ENCODE measurements at regions not wholly inside any gene's neighbourhood (a gene's known extent, or its start where the extent isn't known, plus 50 kb on each side); places are given as distances from the start of the nearest gene placed in this dataset.

- no peak for DNase-seq
- no peaks in the 10 kb centered on the region for H3K36me3 Mint-ChIP-seq
- peaks cover 14 to 26% of the 10 kb centered on the region in 2 donors for H3K27me3 Mint-ChIP-seq
- no peaks in the 10 kb centered on the region for H3K9me3 ChIP-seq (ENCODE audit: low read length)
- ChIA-PET CTCF (no interaction called here), POLR2A (no interaction called here)
- H3K27ac Mint-ChIP-seq, result no peak overlapping the region
- no peak overlapping the region for H3K4me3 ChIP-seq (ENCODE audit: low read length)
- H3K9me3 Mint-ChIP-seq, result peaks cover 0 to 7% (median 0%) of the 10 kb centered on the region in 5 donors
- H3K27me3 ChIP-seq (ENCODE audit: insufficient read depth, low read length, poor library complexity, severe bottlenecking), result no peaks in the 10 kb centered on the region
- no peaks in the 10 kb centered on the region for H3K4me1 Mint-ChIP-seq
- no peak overlapping the region for H3K4me3 Mint-ChIP-seq
- no peak overlapping the region for H3K27ac ChIP-seq (ENCODE audit: low read depth, low read length)
- no peaks in the 10 kb centered on the region for H3K4me1 ChIP-seq (ENCODE audit: insufficient read depth, low read length)
- no peaks in the 10 kb centered on the region for H3K36me3 ChIP-seq (ENCODE audit: insufficient read depth, low read length)
Observed at GRCh38 chr7:29619111-29619510, 55.5 kb downstream of the PRR15 start.

- POLR2A ChIA-PET, result no interaction called here
- Histone ChIP-seq H3K4me1 (ENCODE audit: insufficient read depth, low read length) (no peaks in the 10 kb centered on the region), H3K27me3 (ENCODE audit: insufficient read depth, low read length, poor library complexity, severe bottlenecking) (no peaks in the 10 kb centered on the region), H3K36me3 (ENCODE audit: insufficient read depth, low read length) (no peaks in the 10 kb centered on the region), H3K27ac (ENCODE audit: low read depth, low read length) (no peak overlapping the region), H3K9me3 (ENCODE audit: low read length) (no peaks in the 10 kb centered on the region), H3K4me3 (ENCODE audit: low read length) (no peak overlapping the region)
- Mint-ChIP-seq H3K4me1 (no peaks in the 10 kb centered on the region), H3K36me3 (no peaks in the 10 kb centered on the region), H3K4me3 (no peak overlapping the region), H3K9me3 (peaks cover 0 to 4% (median 0%) of the 10 kb centered on the region in 5 donors), H3K27me3 (peaks cover 14 to 28% of the 10 kb centered on the region in 2 donors), H3K27ac (no peak overlapping the region)
- CTCF ChIA-PET, result interaction anchor here (0.9 kb wide), 1 partner anchor 698 kb away, joined by 4 read pairs; no protein-coding TSS in a partner anchor
- DNase-seq, result no peak
Observed at GRCh38 chr7:29619848-29620555, 56.4 kb downstream of the PRR15 start.

GRCh38 chr7:29620556-29620930 is 56.9 kb downstream of the PRR15 start:
- ChIA-PET POLR2A (no interaction called here), CTCF (interaction anchor here (0.9 kb wide), 1 partner anchor 699 kb away, joined by 4 read pairs; no protein-coding TSS in a partner anchor)
- DNase-seq, result no peak
- Mint-ChIP-seq H3K4me1 (no peaks in the 10 kb centered on the region), H3K4me3 (no peak overlapping the region), H3K27ac (no peak overlapping the region), H3K36me3 (no peaks in the 10 kb centered on the region), H3K27me3 (peaks cover 11 to 30% of the 10 kb centered on the region in 2 donors), H3K9me3 (peaks cover 0 to 4% (median 0%) of the 10 kb centered on the region in 5 donors)
- Histone ChIP-seq H3K9me3 (ENCODE audit: low read length) (no peaks in the 10 kb centered on the region), H3K27ac (ENCODE audit: low read depth, low read length) (no peak overlapping the region), H3K27me3 (ENCODE audit: insufficient read depth, low read length, poor library complexity, severe bottlenecking) (no peaks in the 10 kb centered on the region), H3K4me3 (ENCODE audit: low read length) (no peak overlapping the region), H3K4me1 (ENCODE audit: insufficient read depth, low read length) (no peaks in the 10 kb centered on the region), H3K36me3 (ENCODE audit: insufficient read depth, low read length) (no peaks in the 10 kb centered on the region)

GRCh38 chr7:29622335-29623265 is 59.0 kb downstream of the PRR15 start:
- ChIA-PET CTCF (no interaction called here), POLR2A (no interaction called here)
- no peaks in the 10 kb centered on the region for H3K27me3 ChIP-seq (ENCODE audit: insufficient read depth, low read length, poor library complexity, severe bottlenecking)
- Mint-ChIP-seq H3K4me1 (no peaks in the 10 kb centered on the region), H3K9me3 (peaks cover 0 to 3% (median 0%) of the 10 kb centered on the region in 5 donors), H3K27me3 (peaks cover 6 to 23% of the 10 kb centered on the region in 2 donors), H3K4me3 (no peak overlapping the region), H3K36me3 (no peaks in the 10 kb centered on the region), H3K27ac (no peak overlapping the region)
- H3K4me1 ChIP-seq (ENCODE audit: insufficient read depth, low read length), result no peaks in the 10 kb centered on the region
- H3K36me3 ChIP-seq (ENCODE audit: insufficient read depth, low read length), result no peaks in the 10 kb centered on the region
- H3K9me3 ChIP-seq (ENCODE audit: low read length), result no peaks in the 10 kb centered on the region
- no peak for DNase-seq
- no peak overlapping the region for H3K4me3 ChIP-seq (ENCODE audit: low read length)
- H3K27ac ChIP-seq (ENCODE audit: low read depth, low read length), result no peak overlapping the region

GRCh38 chr7:29623973-29624372 is 60.3 kb downstream of the PRR15 start:
- no peaks in the 10 kb centered on the region for H3K36me3 ChIP-seq (ENCODE audit: insufficient read depth, low read length)
- no peaks in the 10 kb centered on the region for H3K4me1 ChIP-seq (ENCODE audit: insufficient read depth, low read length)
- POLR2A ChIA-PET, result no interaction called here
- no peak overlapping the region for H3K27ac Mint-ChIP-seq
- H3K9me3 Mint-ChIP-seq, result peaks cover 0 to 3% (median 0%) of the 10 kb centered on the region in 5 donors
- H3K27me3 ChIP-seq (ENCODE audit: insufficient read depth, low read length, poor library complexity, severe bottlenecking), result no peaks in the 10 kb centered on the region
- H3K4me3 ChIP-seq (ENCODE audit: low read length), result no peak overlapping the region
- no peaks in the 10 kb centered on the region for H3K9me3 ChIP-seq (ENCODE audit: low read length)
- no peaks in the 10 kb centered on the region for H3K36me3 Mint-ChIP-seq
- H3K4me1 Mint-ChIP-seq, result no peaks in the 10 kb centered on the region
- H3K27ac ChIP-seq (ENCODE audit: low read depth, low read length), result no peak overlapping the region
- no peak for DNase-seq
- CTCF ChIA-PET, result no interaction called here
- no peak overlapping the region for H3K4me3 Mint-ChIP-seq
- peaks cover 6 to 27% of the 10 kb centered on the region in 2 donors for H3K27me3 Mint-ChIP-seq

DNA sequence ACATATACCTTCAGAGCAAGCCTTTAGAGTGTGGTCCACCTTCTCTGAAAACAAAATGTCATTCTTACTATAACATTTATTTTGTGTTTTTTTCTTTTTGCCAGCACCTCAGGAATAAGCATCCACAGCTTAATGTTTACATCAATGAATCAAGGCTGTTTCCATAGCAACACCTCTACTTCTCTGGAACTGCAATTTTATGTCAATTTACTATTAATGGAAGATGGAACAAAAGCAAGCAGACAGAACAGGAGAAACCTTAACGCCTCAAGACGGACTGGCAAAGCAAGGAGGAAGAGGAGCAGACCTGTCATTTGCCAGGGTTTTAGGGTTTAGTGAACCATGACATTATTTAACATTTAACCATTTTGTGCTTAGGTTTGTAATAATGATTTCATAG is 63.1 kb downstream of the PRR15 start:
- no peaks in the 10 kb centered on the region for H3K27me3 ChIP-seq (ENCODE audit: insufficient read depth, low read length, poor library complexity, severe bottlenecking)
- H3K9me3 ChIP-seq (ENCODE audit: low read length), result no peaks in the 10 kb centered on the region
- H3K36me3 Mint-ChIP-seq, result no peaks in the 10 kb centered on the region
- H3K4me1 ChIP-seq (ENCODE audit: insufficient read depth, low read length), result no peaks in the 10 kb centered on the region
- H3K4me3 ChIP-seq (ENCODE audit: low read length), result no peak overlapping the region
- H3K9me3 Mint-ChIP-seq, result peaks cover 0 to 3% (median 0%) of the 10 kb centered on the region in 5 donors
- H3K4me1 Mint-ChIP-seq, result no peaks in the 10 kb centered on the region
- no peak overlapping the region for H3K27ac Mint-ChIP-seq
- no peaks in the 10 kb centered on the region for H3K36me3 ChIP-seq (ENCODE audit: insufficient read depth, low read length)
- no peak overlapping the region for H3K27ac ChIP-seq (ENCODE audit: low read depth, low read length)
- H3K4me3 Mint-ChIP-seq, result no peak overlapping the region
- peaks cover 3 to 33% of the 10 kb centered on the region in 2 donors for H3K27me3 Mint-ChIP-seq
- CTCF ChIA-PET, result no interaction called here
- POLR2A ChIA-PET, result no interaction called here
- DNase-seq, result no peak

- H3K9me3 ChIP-seq (ENCODE audit: low read length), result no peaks in the 10 kb centered on the region
- CTCF ChIA-PET, result no interaction called here
- Mint-ChIP-seq H3K27ac (no peak overlapping the region), H3K27me3 (peaks cover 0 to 29% of the 10 kb centered on the region in 2 donors), H3K36me3 (no peaks in the 10 kb centered on the region), H3K4me3 (no peak overlapping the region), H3K4me1 (no peaks in the 10 kb centered on the region), H3K9me3 (peaks cover 0 to 2% (median 0%) of the 10 kb centered on the region in 5 donors)
- H3K4me1 ChIP-seq (ENCODE audit: insufficient read depth, low read length), result no peaks in the 10 kb centered on the region
- no peak for DNase-seq
- H3K36me3 ChIP-seq (ENCODE audit: insufficient read depth, low read length), result no peaks in the 10 kb centered on the region
- H3K27me3 ChIP-seq (ENCODE audit: insufficient read depth, low read length, poor library complexity, severe bottlenecking), result no peaks in the 10 kb centered on the region
- H3K27ac ChIP-seq (ENCODE audit: low read depth, low read length), result no peak overlapping the region
- H3K4me3 ChIP-seq (ENCODE audit: low read length), result no peak overlapping the region
- POLR2A ChIA-PET, result no interaction called here
Observed at GRCh38 chr7:29627631-29628030, 64.0 kb downstream of the PRR15 start.

DNA sequence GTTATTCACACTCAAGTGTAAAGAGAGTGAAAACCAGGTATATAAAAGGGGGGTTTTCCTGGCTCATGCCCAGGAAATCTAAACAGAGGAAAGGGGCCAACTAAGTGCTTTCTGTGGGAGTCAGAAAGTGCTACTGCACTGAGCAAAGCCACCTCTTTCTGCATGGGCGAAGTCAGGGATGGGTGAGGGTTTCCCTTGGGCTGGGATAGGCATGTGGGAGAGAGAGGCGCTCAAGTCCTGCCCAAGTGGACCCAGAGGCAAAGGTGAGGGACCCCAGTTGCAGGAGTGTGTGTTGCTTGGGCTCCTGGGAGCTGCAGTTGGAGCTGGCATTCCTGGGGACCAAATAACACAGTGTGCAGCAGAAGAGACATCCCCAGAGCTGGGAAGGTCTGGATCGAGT is 65.9 kb downstream of the PRR15 start:
- no peaks in the 10 kb centered on the region for H3K36me3 Mint-ChIP-seq
- no peak overlapping the region for H3K27ac Mint-ChIP-seq
- no peaks in the 10 kb centered on the region for H3K4me1 Mint-ChIP-seq
- peaks cover 1 to 28% of the 10 kb centered on the region in 2 donors for H3K27me3 Mint-ChIP-seq
- POLR2A ChIA-PET, result no interaction called here
- DNase-seq, result no peak
- H3K27ac ChIP-seq (ENCODE audit: low read depth, low read length), result no peak overlapping the region
- H3K4me3 Mint-ChIP-seq, result no peak overlapping the region
- H3K4me3 ChIP-seq (ENCODE audit: low read length), result no peak overlapping the region
- no peaks in the 10 kb centered on the region for H3K4me1 ChIP-seq (ENCODE audit: insufficient read depth, low read length)
- no peaks in the 10 kb centered on the region for H3K36me3 ChIP-seq (ENCODE audit: insufficient read depth, low read length)
- no peaks in the 10 kb centered on the region for H3K9me3 ChIP-seq (ENCODE audit: low read length)
- H3K27me3 ChIP-seq (ENCODE audit: insufficient read depth, low read length, poor library complexity, severe bottlenecking), result no peaks in the 10 kb centered on the region
- CTCF ChIA-PET, result no interaction called here
- H3K9me3 Mint-ChIP-seq, result peaks cover 0 to 2% (median 0%) of the 10 kb centered on the region in 5 donors

Data from CD8-positive, alpha-beta memory T cell (primary cell).